Muscle of back (tissue), 3 donors: ENCODE measurements at regions not wholly inside any gene's neighbourhood (a gene's known extent, or its start where the extent isn't known, plus 50 kb on each side); places are given as distances from the start of the nearest gene placed in this dataset.
"Not testable (repeated sequence)": the region's sequence is repeated elsewhere in the genome, so short reads cannot be mapped to it uniquely, and the experiment has no call there.

Source experiments
- DNase-seq, 3 donors: peaks; one replicate each; pipeline versions ENCODE4 v3.0.0 to v3.0.0-alpha.2; 2013

DNA sequence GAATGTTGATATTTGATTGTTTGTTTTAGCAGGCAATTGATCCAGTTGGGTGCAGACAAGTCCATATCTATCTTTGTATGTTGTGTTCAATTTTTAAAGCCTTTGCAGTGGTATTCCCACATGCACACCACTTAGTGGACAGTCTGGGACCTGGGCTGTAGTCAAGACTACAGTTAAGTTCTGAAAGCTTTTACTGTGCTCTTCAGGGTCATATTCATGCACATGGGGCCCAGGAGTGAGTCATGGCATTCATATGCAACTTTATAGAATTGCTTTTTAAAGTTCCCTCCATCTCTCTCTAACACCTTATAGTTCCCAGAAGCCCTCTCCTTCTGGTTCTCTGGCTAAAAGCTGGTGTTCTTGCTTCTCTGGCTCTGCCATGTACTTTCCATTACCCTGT lies 228.2 kb upstream of the CCNH start:
- no peak for DNase-seq

DNA sequence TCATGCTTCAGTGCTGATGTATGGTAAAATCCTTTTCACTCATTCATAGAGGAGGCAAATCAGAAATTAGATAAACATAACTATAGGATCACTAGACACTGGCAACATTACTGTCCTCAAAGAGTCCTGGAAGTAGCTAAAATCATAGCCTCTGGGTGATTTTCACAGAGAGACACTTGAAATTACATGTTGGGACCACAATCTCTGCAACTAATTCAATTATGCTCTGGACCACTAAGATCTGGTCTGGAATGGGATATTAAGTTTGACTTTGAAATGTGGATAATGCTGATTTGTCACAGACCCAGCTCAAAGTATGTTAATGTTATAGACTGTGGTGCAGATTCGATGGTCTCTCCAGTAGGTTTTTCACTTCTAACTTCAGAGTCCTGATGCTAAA lies 214.6 kb upstream of the CCNH start:
- DNase-seq: no peak

DNA sequence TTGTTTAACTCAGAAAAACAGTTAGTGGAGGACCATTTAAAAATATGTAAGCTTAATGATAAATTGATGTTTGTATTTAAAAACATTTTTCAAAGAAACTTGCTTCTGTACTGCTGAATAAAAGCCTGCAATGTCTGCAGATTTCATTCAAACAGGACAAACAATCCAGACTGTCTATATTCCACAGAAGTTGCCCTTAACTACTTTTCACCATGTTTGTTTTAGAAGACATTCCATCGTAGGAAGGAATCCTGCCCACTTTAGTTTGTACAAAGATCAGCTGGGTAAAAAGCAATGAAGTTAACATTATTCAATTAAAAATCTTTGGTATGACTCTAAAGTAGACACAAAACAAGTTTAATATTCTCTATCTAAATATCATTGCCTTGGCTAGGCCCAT lies 195.7 kb upstream of the CCNH start:
- DNase-seq: no peak

DNA sequence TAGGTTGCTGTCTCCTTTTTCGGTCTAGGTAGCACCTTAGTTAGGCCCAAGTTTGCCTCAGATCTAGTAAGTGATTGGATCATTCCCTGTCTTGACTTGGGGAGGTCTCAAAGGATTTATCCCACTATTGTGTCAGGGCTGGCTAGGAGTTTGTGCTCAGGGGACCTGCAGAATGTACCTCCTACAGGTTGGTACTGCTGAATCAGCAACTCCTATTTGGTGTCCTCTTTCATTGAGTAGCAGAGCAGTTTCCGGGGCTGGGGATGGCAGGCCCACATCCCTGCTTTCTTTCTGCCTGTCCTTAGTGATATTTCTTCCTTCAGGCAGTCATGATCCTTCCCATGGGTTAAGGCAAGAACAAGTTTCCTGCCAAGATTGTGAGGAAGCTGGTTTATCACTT lies 192.9 kb upstream of the CCNH start:
- no peak for DNase-seq

DNA sequence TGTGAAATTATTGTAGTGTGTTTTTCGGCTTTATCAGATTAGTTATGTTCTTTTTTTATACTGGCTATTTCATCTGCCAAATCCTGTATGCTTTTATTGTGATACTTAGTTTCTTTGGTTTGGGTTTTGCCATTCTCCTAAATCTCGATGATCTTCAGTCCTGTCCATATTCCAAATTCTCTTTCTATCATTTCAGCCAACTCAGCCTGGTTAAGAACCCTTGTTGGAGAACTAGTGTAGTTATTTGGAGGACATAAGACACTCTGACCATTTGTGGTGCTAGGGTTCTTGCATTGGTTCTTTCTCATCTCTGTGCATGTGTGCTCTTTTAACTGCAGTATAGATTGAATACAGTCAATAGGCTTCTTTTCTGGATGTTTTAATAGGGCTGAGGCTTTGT lies 187.0 kb upstream of the CCNH start:
- no peak for DNase-seq

DNA sequence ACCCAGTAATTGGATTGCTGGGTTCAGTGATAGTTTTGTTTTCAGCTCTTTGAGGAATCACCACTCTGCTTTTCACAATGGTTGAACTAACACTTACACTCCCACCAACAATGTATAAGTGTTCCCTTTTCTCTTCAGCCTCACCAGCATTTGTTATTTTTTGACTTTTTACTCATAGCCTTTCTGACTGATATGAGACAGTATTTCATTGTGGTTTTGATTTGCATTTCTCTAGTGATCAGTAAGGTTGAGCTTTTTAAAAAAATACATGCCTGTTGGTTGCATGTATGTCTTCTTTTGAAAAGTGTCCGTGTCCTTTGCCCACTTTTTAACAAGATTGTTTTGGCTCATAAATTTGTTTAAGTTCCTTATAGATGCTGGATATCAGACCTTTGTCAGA lies 185.7 kb upstream of the CCNH start:
- no peak for DNase-seq

DNA sequence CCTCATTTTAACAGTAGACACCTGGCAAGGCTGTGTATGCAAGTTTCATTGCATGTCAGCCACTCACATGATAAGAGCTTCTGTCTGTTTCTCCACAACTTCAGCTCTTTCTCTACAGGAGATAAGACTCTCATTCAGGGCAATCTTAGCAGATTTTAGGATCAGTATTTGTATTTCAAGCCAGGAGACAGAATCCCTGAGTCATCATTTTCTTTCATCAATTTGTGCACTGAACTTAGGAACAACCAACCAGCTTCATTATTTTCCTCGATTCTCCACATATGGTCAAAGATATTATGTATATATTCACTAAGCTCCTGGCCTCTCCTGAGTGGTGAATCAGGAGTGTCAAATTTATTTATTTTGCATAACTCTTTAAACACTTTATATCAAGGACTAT lies 181.8 kb upstream of the CCNH start:
- no peak for DNase-seq

DNA sequence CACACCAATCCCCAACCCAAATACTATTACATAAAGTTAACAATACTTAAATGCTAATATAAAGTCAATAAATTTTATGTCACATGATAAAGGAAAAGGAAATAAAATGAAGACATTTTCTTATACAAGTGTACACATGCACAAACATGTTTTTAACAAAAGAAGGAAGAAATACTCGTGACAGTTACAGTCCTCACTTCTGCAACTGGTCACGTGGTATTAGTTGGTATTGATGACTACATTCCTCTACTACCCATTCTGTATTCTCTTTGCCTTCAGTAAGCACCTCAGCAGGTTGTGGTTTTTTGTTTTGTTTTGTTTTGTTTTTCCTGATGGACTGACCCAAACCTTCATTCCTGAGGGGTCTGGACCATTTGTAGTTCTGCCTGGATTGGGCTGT lies 176.9 kb upstream of the CCNH start:
- no peak for DNase-seq

DNA sequence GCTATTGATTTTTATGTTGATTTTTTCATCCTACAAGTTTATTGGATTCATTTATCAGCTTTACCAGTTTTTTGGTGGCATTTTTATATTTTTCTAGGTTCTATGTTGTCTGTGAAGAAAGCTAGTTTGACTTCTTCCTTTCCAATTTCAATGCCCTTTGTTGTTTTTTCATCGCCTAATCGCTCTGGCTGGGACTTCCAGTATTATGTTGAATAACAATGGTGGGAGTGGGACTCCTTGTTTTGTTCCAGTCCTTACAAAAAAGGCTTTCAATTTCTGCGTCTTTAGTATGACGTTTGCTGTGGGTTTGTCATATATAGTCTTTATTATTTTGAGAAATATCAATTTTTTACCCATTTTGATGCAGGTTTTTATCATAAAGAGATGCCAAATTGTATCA lies 175.6 kb upstream of the CCNH start:
- DNase-seq: no peak

DNA sequence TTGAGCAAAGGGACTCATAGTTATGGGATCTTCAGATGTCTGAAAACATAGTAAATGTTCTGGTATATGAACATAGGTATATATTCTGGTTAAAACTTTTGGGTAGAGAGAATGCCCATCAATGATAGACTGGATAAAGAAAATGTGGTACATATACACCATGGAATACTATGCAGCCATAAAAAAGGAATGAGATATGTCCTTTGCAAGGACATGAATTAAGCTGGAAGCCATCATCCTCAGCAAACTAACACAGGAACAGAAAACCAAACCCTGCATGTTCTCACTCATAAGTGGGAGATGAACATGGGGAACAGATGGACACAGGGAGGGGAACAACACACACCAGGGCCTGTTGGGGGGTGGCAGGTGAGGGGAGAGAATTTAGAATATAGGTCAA lies 171.0 kb upstream of the CCNH start:
- not testable (repeated sequence) for DNase-seq

DNA sequence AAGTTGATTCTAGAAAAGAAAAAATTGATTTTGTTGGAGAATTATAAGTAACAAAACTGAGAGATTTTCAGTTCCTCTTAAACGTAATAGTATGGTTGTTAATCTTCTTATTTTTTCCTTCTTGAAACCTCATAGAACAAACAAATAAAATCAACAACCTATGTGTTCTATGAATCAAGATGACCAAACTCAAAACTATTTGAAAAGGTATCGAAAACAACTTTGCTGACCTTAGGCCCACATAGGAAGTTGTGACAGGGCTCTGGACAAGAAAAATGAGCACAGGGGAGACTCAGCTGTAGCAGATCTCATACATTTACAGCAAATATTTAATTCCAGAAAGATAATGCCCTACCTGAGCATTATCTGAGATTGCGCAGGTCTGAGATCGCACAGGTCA lies 169.4 kb upstream of the CCNH start:
- no peak for DNase-seq

DNA sequence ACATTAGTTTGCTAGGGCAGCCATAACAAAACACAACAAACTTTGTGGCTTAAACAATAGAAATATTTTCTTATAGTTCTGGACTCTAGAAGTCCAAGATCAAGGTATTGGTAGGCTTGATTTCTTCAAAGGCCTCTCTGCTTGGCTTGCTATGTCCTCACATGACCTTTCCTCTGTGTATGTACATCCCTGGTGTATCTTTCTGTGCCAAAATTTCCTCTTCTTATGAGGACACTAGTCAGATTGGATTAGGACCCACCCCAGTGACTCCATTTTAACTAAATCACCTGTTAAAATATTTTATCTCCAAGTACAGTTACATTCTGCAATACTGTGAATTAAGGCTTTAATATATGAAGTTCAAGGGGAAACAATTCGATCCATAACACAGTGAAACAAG lies 168.9 kb upstream of the CCNH start:
- no peak for DNase-seq

DNA sequence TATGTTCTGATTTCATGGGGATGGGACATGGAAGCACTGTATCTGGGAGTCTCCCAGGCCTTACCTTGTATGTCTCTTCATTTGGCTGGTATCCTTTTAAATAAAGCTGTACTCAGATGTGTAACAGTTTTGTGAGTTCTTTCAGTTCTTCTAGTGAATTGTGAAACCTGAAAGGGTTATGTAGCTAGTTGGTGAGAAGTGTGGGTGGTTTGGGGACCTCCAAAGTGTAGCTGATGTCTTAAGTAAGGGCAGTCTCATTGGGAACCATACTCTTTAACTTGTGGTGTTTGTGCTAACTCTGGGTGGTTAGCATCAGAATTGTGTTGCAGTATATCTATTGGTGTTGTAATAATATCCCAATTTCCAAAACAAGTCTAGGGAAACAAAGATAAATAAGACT lies 166.9 kb upstream of the CCNH start:
- no peak for DNase-seq

DNA sequence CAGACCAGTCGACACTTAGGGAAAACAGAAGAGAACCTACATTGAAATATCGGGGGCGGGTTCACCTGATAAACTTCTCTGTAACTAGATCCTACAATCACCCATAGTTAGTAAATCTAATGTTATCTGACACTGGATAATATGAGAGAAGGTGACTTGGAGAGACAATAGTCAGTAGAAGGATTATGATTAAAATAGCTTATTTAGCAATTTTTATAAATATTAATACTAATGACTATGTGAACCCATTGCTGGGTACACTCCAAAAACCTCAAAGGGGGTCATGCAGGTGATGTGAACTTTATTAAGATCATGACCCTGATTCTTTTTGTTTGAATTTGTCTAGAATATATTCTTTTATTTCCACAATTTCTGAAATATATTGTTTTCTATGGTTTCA lies 164.1 kb upstream of the CCNH start:
- no peak for DNase-seq

DNA sequence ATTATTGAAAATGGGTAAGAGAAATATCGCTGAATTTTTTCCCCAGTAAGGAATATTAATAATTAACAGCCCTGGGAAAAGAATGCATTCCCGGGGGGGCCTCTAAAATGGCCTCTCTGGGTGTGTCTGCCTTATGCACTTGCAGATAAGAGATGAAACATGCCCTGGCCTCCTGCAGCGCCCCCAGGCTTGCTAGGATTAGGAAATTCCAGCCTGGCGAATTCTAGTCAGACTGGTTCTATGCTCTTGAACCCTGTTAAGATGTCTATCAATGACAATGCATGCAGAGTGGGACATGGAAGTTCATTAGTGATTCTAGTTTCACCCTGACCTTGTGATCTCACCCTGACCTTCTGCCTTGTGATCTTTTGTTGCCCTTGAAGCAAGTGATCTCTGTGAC lies 163.6 kb upstream of the CCNH start:
- DNase-seq: not testable (repeated sequence)

DNA sequence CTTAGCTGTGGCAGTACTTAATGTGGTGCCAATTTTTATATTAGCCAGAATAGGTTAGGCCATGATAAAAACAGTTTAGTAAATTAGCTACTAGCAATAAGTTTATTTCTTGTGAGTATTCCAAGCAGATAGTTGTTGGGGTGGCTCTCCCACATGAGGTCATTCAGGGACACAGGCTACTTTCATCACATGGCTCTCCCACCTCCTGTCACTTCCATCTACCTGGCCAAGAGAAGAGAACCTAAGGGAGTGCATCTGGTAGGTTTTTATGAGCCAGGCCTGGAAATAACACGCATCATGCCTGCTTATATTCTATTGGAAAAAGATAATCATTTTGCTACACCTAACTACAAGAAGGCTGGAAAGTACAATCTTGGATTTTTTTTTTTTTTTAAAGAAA lies 161.4 kb upstream of the CCNH start:
- no peak for DNase-seq

DNA sequence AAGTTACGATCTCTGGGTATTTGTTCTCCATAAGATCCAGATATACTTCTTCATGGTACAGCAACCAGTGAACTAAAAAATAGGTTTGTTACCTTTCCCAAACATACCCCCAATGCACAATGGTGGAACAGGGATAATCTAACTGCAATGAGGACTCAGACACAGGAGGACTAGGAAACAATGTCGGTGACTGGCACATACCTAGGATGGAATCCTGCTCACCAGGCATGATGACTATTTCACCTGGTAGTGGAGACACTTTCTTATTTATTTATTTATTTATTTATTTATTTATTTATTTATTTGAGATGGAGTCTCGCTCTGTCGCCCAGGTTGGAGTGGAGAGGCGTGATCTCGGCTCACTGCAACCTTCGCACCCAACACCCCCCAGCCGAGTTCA lies 159.9 kb upstream of the CCNH start:
- DNase-seq: no peak

DNA sequence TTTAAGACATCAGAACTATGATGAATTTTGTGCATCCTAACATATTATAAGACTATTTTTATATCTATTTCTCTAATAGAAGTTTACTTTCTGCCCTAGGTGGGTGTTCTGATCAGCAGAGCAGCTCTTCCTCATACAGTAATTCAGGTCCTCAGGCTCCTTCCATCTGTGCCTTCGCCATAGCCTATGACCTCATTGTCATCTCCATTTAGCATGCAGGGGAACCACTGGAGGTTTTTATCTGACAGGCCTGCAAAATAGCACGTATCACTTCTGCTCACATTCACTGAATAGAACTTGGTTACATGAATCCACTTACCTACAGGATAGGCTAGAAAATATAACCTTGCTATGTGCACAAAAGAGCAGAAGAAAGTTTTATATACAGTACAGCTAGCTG lies 159.4 kb upstream of the CCNH start:
- DNase-seq: no peak

DNA sequence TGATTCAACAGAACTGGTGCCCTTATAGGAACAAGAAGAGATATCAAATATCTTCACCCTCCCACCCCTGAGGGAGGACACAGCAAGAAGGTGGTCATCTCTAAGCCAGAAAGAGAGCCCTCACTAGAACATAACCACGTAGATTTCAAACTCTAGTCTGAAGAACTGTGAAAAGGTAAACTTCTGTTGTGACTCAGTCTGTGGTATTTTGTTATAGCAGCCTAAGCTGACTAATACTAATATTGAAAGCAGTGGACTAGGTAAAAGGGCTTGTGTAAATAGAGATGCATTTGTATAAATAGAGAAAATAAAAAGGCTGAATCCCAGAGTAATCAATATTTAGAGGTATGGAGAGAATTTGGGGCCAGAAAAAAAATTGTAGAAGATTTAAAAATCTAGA lies 157.6 kb upstream of the CCNH start:
- no peak for DNase-seq

DNA sequence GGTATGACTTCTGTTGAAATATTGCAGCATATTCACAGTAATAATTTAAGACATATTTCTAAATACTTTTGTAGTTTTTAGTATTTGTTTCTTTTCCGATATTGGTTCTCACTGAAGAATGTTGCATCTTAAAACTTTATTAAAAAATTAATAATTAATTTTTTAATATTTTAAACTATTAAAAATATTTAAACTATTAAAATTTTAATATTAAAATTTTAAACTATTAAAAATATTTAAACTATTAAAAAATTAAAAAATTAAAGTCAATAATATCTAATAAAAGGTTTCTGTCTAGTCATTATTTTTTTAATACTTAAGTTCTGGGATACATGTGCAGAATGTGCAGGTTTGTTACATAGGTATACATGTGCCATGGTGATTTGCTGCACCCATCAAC lies 149.3 kb upstream of the CCNH start:
- DNase-seq: no peak

DNA sequence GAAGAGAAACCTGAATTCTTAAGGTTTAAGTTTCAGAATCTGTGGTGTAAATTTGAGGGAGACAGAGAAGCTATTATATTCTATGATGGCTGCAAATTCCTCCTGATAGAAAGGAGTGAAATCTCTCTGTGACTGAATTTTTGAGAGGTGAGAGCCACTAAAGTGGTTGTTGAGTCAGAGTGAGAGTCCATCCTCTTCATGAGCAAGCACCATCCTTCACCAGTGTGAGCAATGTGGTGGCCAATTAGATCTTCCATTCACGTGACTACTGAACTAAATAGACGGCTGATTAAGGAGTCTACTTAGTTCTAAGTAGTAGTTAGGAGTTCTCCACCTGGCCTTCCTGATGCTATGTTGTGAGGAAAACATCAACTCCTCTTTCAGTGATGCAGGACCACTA lies 147.8 kb upstream of the CCNH start:
- DNase-seq: no peak

DNA sequence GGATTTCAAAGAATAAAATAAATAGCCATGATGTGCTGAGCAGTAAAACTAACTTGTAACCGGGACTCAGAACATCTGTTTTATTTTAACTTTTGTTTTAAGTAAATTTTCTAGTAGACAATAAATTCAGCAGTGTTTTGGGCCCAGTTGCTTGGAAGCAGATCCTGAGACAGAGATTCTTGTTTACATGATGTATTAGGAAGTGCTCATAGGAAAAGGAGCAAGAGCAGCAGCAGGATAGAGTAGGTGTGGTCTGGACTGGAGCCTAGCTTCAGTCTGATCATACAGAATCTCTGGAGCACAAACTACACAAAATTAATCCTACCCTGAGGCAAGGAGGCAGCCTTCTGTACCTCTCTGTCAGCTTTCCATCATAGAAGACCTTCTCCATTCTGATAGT lies 139.2 kb upstream of the CCNH start:
- peak; percentile 23 to 80 (median 72) for DNase-seq

DNA sequence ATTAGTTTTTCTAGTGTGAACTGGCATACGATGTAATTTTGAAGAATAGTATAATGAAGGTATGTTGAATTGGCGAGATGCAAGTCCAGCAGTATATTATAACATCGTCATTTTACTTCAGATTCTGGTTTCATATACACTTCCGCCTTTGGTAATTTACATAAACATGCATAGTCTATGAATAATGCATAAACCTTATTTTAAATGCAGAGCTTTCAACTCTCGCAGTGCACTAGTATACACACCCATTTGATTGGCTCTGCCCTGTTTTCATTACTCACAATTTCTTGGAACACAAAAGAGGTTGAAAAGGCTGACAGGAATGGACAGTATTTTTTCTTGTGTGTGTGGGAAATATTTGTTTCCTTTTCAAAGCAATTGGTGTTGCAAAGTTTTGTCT lies 128.9 kb upstream of the CCNH start:
- DNase-seq: peak; percentile 21 to 72 (median 47)

DNA sequence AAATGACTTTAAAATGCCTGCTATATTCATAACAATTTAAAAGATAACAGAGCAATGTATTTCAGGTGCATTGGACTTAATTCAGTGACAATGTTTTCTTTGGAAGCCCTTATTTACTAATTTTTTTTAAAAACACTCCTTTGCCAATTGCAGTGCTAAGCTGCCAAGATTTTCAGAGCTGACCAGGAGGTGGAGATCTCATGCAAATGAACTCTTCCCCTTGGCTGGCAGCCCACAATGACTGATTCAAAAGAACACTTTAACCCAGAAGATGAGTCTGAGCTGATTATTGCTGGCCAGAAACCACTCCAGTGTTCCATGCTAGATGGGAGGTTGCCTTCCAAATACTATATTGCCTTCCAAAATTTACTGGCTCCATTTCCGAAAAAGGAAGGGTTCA lies 128.3 kb upstream of the CCNH start:
- DNase-seq: peak; percentile 67 to 94 (median 90)

DNA sequence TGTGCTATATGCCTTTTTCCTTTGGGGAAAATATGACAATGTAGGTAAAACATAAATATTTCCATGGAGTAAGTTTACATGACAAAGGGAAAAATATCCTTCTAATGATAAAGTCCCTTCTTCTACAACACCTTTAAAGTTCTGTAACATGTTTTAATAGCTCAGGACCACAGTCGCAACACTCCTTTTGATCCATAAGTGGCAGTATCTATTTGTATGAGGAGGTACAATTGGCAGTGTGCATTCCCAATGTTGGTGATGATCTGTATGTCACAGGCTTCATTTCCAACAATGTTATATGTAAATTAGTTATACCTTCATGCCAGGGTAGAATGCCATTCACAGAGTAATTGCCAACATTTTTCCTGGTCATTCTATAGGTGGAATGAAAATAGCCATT lies 127.1 kb upstream of the CCNH start:
- DNase-seq: no peak
